HepG2 (cell line): ENCODE measurements at regions not wholly inside any gene's neighbourhood (a gene's known extent, or its start where the extent isn't known, plus 50 kb on each side); places are given as distances from the start of the nearest gene placed in this dataset.
A peak's percentile ranks its signal among the peaks of the same experiment; 100 is the strongest.
"Not testable (repeated sequence)": the region's sequence is repeated elsewhere in the genome, so short reads cannot be mapped to it uniquely, and the experiment has no call there.

ENCODE experiments used
- ATAC-seq: fragments of 200-7000 bp; cut with Tn5 transposase; 3 replicates; pipeline ENCODE4 v1.9.1; 2020; ENCODE audit warnings: mild to moderate bottlenecking, moderate library complexity
- BruUV-seq: library from RNA; stranded (reverse); fragments of 400-500 nt; replicated peaks from 2 replicates; lab custom pipeline; 2021; lab: Mats Ljungman, UMichigan
- CTCF ChIA-PET: fragments of 300-600 bp; formaldehyde crosslinking; extraction: SDS; loops from one replicate; lab custom pipeline; 2021; ENCODE audit warnings: low total read pairs, inconsistent platforms, low intra/inter-chr PET ratio; lab: Yijun Ruan, JAX
- POLR2A ChIA-PET: fragments of 350-600 bp; sonication (Branson Sonifier 250); formaldehyde crosslinking; loops from one replicate; lab custom pipeline; 2020; ENCODE audit warnings: antibody characterized with exemption, inconsistent platforms; lab: Yijun Ruan, JAX
- DNase-seq: peaks from one replicate; pipeline ENCODE4 v3.0.0-alpha.2; 2015; ENCODE audit warnings: low spot score
- FAIRE-seq: peaks from 3 replicates; lab custom pipeline; 2011; peaks lifted over from hg19 to GRCh38; lab: Jason Lieb, UNC
- H2AFZ ChIP-seq: one replicate; pipeline ENCODE4 v1.6.1; 2011; ENCODE audit warnings: low read length, inconsistent platforms
- H3K27ac ChIP-seq: fragments of 300-600 bp; 3 replicates; pipeline ENCODE4 v1.8.0; 2011; ENCODE audit warnings: mixed run types, mild to moderate bottlenecking, mixed read lengths, low read length, inconsistent platforms; ENCODE audit not compliant: insufficient read depth; ENCODE audit errors: extremely low read length
- H3K27me3 ChIP-seq, 2 experiments: fragments of 200-600 bp in 1 of 2; 2 replicates in 1 of 2; 3 replicates in 1 of 2; pipeline versions ENCODE4 v1.6.0 to v1.8.0; 2011; ENCODE audit warnings: low read length in 2 of 2, mild to moderate bottlenecking in 2 of 2, moderate library complexity in 2 of 2, inconsistent platforms in 1 of 2; ENCODE audit not compliant: insufficient read depth in 2 of 2, control insufficient read depth in 1 of 2
- H3K36me3 ChIP-seq, 2 experiments: fragments of 200-600 bp in 1 of 2; replicated peaks in 1 of 2; 2 replicates in 1 of 2; 3 replicates in 1 of 2; pipeline versions ENCODE4 v1.5.1 to v1.8.0; 2011; ENCODE audit warnings: low read length in 2 of 2, inconsistent platforms in 1 of 2; ENCODE audit not compliant: insufficient read depth in 2 of 2, control insufficient read depth in 1 of 2
- H3K4me1 ChIP-seq: 2 replicates; pipeline ENCODE4 v1.5.1; 2012; ENCODE audit warnings: low read length, inconsistent platforms; ENCODE audit not compliant: insufficient read depth
- H3K4me2 ChIP-seq: 2 replicates; pipeline ENCODE4 v1.6.0; 2011; ENCODE audit warnings: low read depth, low read length, inconsistent platforms
- H3K4me3 ChIP-seq, 3 experiments: fragments of 200-600 bp in 1 of 3; sonication (generic), shearing (Covaris generic) in 1 of 3; replicated peaks in 1 of 3; 2 replicates each; pipeline ENCODE4 v1.5.1; 2011 to 2016; ENCODE audit warnings: low read length in 3 of 3, inconsistent platforms in 2 of 3, low read depth in 2 of 3, mild to moderate bottlenecking in 2 of 3, control low read depth in 1 of 3, mixed read lengths in 1 of 3; ENCODE audit not compliant: insufficient read depth in 1 of 3
- H3K79me2 ChIP-seq: one replicate; pipeline ENCODE4 v1.6.1; 2011; ENCODE audit warnings: low read length, inconsistent platforms; ENCODE audit not compliant: insufficient read depth
- H3K9ac ChIP-seq: 2 replicates; pipeline ENCODE4 v1.6.0; 2011; ENCODE audit warnings: mild to moderate bottlenecking, low read depth, low read length, inconsistent platforms; ENCODE audit not compliant: insufficient read depth
- H3K9me3 ChIP-seq: 2 replicates; pipeline ENCODE4 v1.5.1; 2012; ENCODE audit warnings: mild to moderate bottlenecking, low read length
- H4K20me1 ChIP-seq: 2 replicates; pipeline ENCODE4 v1.6.0; 2011; ENCODE audit warnings: inconsistent platforms, mild to moderate bottlenecking, low read length, moderate library complexity; ENCODE audit not compliant: insufficient read depth
- CEBPG ChIP-seq: IDR thresholded peaks from 2 replicates; pipeline ENCODE4 v1.6.1; 2016
- ELF4 ChIP-seq: sonication (generic); formaldehyde crosslinking; IDR thresholded peaks from 2 replicates; pipeline ENCODE4 v1.5.0; 2020; ENCODE audit warnings: missing genetic modification reagents, mild to moderate bottlenecking, moderate library complexity, borderline replicate concordance
- ETV5 ChIP-seq: IDR thresholded peaks from 2 replicates; pipeline ENCODE4 v1.6.1; 2018; ENCODE audit warnings: missing biosample characterization, missing genetic modification reagents, inconsistent platforms, borderline replicate concordance
- FOXA1 ChIP-seq, 2 experiments: fragments of 450-650 bp in 1 of 2; sonication (generic) in 1 of 2; formaldehyde crosslinking in 1 of 2; IDR thresholded peaks; 2 replicates each; pipeline versions ENCODE4 v1.4.0 to v1.6.1; 2016 to 2020; ENCODE audit warnings: missing genetic modification reagents in 1 of 2
- FOXP1 ChIP-seq, 2 experiments: fragments of 450-650 bp in 1 of 2; IDR thresholded peaks; 2 replicates each; pipeline ENCODE4 v1.6.1; 2017 to 2018; ENCODE audit warnings: antibody characterized with exemption in 1 of 2
- GABPB1 ChIP-seq: IDR thresholded peaks from 2 replicates; pipeline ENCODE4 v1.6.1; 2016; ENCODE audit warnings: mild to moderate bottlenecking, missing genetic modification reagents, moderate library complexity, missing compliant biosample characterization
- HOXA3 ChIP-seq: sonication (generic); formaldehyde crosslinking; IDR thresholded peaks from 2 replicates; pipeline ENCODE4 v1.5.0; 2020; ENCODE audit warnings: missing genetic modification reagents
- KDM2A ChIP-seq: sonication (generic); formaldehyde crosslinking; IDR thresholded peaks from 2 replicates; pipeline ENCODE4 v1.4.0; 2020; ENCODE audit warnings: low read depth, missing genetic modification reagents, borderline replicate concordance
- MAFF ChIP-seq: IDR thresholded peaks from 2 replicates; pipeline ENCODE4 v1.6.1; 2011; ENCODE audit warnings: low read depth, low read length, improper control_type of control experiment
- PHF21A ChIP-seq: sonication (generic); formaldehyde crosslinking; IDR thresholded peaks from 2 replicates; pipeline ENCODE4 v1.5.0; 2020; ENCODE audit warnings: mild to moderate bottlenecking, missing genetic modification reagents
- RARA ChIP-seq: IDR thresholded peaks from 2 replicates; pipeline ENCODE4 v1.6.1; 2016; ENCODE audit warnings: missing genetic modification reagents, missing compliant biosample characterization
- RXRA ChIP-seq: sonication (generic); formaldehyde crosslinking; IDR thresholded peaks from 2 replicates; pipeline ENCODE4 v1.5.1; 2020; ENCODE audit warnings: missing genetic modification reagents
- ZMYM4 ChIP-seq: sonication (generic); formaldehyde crosslinking; IDR thresholded peaks from 2 replicates; pipeline ENCODE4 v1.8.1; 2023; ENCODE audit warnings: mild to moderate bottlenecking, missing genetic modification reagents
- ZNF281 ChIP-seq: sonication (generic); formaldehyde crosslinking; IDR thresholded peaks from 2 replicates; pipeline ENCODE4 v1.4.0; 2020; ENCODE audit warnings: missing genetic modification reagents, borderline replicate concordance
- ZNF777 ChIP-seq: sonication (generic); formaldehyde crosslinking; IDR thresholded peaks from 2 replicates; pipeline ENCODE4 v1.4.0; 2020; ENCODE audit warnings: missing genetic modification reagents
- WGBS: methylation state at CpG from one replicate; pipeline ENCODE4 v1.1.6; 2017; ENCODE audit warnings: low lambda C conversion rate; 5-methylcytosine and 5-hydroxymethylcytosine counted together
- in situ Hi-C: cut with HindIII; loops from 2 replicates; pipeline ENCODE4 v1.10.0; 2017; ENCODE audit warnings: low pct_unique_long_range_greater_than_20kb; ENCODE audit not compliant: extremely low pct_ligation_motif_present
- intact Hi-C: fragments of 100-400 bp; cut with micrococcal nuclease; formaldehyde crosslinking; loops from one replicate; pipeline ENCODE4 v1.10.0; 2022; ENCODE audit not compliant: unreplicated experiment
- TF ChIP-seq, protein P1 (sequence below): IDR thresholded peaks from 2 replicates; pipeline ENCODE4 v1.6.1; 2016; ENCODE audit warnings: missing compliant biosample characterization, missing genetic modification reagents, borderline replicate concordance
- TF ChIP-seq, protein P2 (sequence below): sonication (generic); formaldehyde crosslinking; IDR thresholded peaks from 2 replicates; pipeline ENCODE4 v1.4.0; 2020; ENCODE audit warnings: missing genetic modification reagents

DNA sequence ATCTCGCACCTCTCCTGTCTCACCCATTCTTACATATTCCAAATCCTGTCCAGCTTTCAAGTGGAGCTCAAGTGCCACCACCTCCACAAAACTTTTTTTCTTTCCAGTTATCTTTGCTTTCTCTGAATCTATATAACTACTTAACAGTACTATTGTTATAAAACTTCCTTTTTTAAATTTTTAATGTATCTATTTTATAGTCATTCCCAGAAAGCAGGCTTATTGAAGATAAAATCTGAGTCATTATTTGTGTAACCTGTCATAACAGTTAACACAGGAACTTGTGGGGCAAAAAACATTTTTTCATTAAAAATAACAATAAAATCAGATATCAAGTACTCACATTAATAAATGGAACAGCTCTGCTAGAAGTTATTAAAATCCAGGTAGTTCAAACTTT lies 73.3 kb upstream of the ALCAM start (continued):
- no peak for TF ChIP-seq ZMYM4 (CRISPR knock-in tag)
- TF ChIP-seq ELF4 (CRISPR knock-in tag): no peak
- TF ChIP-seq, protein P1, sequence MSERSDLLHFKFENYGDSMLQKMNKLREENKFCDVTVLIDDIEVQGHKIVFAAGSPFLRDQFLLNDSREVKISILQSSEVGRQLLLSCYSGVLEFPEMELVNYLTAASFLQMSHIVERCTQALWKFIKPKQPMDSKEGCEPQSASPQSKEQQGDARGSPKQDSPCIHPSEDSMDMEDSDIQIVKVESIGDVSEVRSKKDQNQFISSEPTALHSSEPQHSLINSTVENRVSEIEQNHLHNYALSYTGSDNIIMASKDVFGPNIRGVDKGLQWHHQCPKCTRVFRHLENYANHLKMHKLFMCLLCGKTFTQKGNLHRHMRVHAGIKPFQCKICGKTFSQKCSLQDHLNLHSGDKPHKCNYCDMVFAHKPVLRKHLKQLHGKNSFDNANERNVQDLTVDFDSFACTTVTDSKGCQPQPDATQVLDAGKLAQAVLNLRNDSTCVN (CRISPR knock-in tag): no peak
- TF ChIP-seq PHF21A (CRISPR knock-in tag): no peak
- no peak for TF ChIP-seq MAFF
- TF ChIP-seq, all 625 proteins: peak for 0

DNA sequence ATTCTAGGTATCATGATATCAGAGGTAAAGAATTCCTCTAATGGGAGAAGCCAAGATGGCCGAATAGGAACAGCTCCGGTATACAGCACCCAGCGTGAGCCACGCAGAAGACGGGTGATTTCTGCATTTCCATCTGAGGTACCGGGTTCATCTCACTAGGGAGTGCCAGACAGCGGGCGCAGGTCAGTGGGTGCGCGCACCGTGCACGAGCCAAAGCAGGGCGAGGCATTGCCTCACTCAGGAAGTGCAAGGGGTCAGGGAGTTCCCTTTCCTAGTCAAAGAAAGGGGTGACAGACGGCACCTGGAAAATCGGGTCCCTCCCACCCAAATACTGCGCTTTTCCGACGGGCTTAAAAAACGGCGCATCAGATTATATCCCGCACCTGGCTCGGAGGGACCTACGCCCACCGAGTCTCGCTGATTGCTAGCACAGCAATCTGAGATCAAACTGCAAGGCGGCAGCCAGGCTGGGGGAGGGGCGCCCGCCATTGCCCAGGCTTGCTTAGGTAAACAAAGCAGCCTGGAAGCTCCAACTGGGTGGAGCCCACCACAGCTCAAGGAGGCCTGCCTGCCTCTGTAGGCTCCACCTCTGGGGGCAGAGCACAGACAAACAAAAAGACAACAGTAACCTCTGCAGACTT lies 70.4 kb upstream of the ALCAM start:
- H2AFZ ChIP-seq; H3K36me3 ChIP-seq; H3K27me3 ChIP-seq; CTCF ChIA-PET; POLR2A ChIA-PET; H3K9ac ChIP-seq; H3K27ac ChIP-seq; H4K20me1 ChIP-seq; H3K4me1 ChIP-seq; BruUV-seq; in situ Hi-C loops; intact Hi-C loops; FAIRE-seq; H3K9me3 ChIP-seq; H3K79me2 ChIP-seq; TF ChIP-seq FOXA1, FOXP1 (IDR thresholded peaks at IDR 0.05): not testable (repeated sequence)
- Histone ChIP-seq H3K4me2 (peak overlapping the region; percentile 53), H3K4me3 (peak overlapping the region in 2 of 3 experiments; percentile 47 to 50; a peak in 4 of 6 replicates)
- WGBS: 36% methylated on average over 16 of the region's 28 CpGs
- ATAC-seq (peak; percentile 56; the same call in 2 of the 3 replicates), DNase-seq (peak; percentile 3)
- peak; percentile 57; the same call in 1 of the 2 replicates for TF ChIP-seq FOXA1 (CRISPR knock-in tag; IDR thresholded peaks at IDR 0.05)
- TF ChIP-seq, protein P2, sequence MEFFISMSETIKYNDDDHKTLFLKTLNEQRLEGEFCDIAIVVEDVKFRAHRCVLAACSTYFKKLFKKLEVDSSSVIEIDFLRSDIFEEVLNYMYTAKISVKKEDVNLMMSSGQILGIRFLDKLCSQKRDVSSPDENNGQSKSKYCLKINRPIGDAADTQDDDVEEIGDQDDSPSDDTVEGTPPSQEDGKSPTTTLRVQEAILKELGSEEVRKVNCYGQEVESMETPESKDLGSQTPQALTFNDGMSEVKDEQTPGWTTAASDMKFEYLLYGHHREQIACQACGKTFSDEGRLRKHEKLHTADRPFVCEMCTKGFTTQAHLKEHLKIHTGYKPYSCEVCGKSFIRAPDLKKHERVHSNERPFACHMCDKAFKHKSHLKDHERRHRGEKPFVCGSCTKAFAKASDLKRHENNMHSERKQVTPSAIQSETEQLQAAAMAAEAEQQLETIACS (CRISPR knock-in tag): peak; percentile 83
- peak; percentile 50; the same call in 1 of the 2 replicates for TF ChIP-seq RARA
- peak; percentile 38; the same call in 1 of the 2 replicates for TF ChIP-seq CEBPG
- peak; percentile 31; the same call in 1 of the 2 replicates for TF ChIP-seq GABPB1
- 0 out of 2 replicates have a peak, but pooled peaks have one; percentile 27 for TF ChIP-seq ZNF777 (CRISPR knock-in tag)
- TF ChIP-seq KDM2A: peak; percentile 58; the same call in 1 of the 2 replicates
- peak; percentile 89 for TF ChIP-seq ZNF281 (CRISPR knock-in tag)
- peak; percentile 45; the same call in 1 of the 2 replicates for TF ChIP-seq ETV5 (CRISPR knock-in tag)
- peak; percentile 13; the same call in 1 of the 2 replicates for TF ChIP-seq HOXA3 (CRISPR knock-in tag)
- peak; percentile 16; the same call in 1 of the 2 replicates for TF ChIP-seq RXRA (CRISPR knock-in tag)
- TF ChIP-seq FOXP1 (CRISPR knock-in tag; IDR thresholded peaks at IDR 0.05): 0 out of 2 replicates have a peak, but pooled peaks have one; percentile 11
